GM23338 (cell line): ENCODE measurements at regions not wholly inside any gene's neighbourhood (a gene's known extent, or its start where the extent isn't known, plus 50 kb on each side); places are given as distances from the start of the nearest gene placed in this dataset.

ENCODE experiments used
- ATAC-seq: fragments of 200-7000 bp; cut with Tn5 transposase; 3 replicates; pipeline ENCODE4 v1.9.1; 2020
- DNase-seq: peaks from one replicate; pipeline ENCODE4 v3.0.0-alpha.2; 2015; ENCODE audit warnings: low spot score
- H2AFZ ChIP-seq: fragments of 200-600 bp; sonication (generic); 2 replicates; pipeline ENCODE4 v1.8.0; 2016; ENCODE audit warnings: antibody characterized with exemption, mild to moderate bottlenecking, moderate library complexity
- H3F3A ChIP-seq: fragments of 200-600 bp; sonication (generic); replicated peaks from 2 replicates; pipeline ENCODE4 v1.8.0; 2017; ENCODE audit warnings: antibody characterized with exemption, mixed run types, low read depth
- H3K27ac ChIP-seq: fragments of 200-600 bp; sonication (generic); 2 replicates; pipeline ENCODE4 v1.6.1; 2016; ENCODE audit warnings: low read depth
- H3K27me3 ChIP-seq: fragments of 200-600 bp; sonication (generic); 2 replicates; pipeline ENCODE4 v1.8.0; 2016; ENCODE audit warnings: mild to moderate bottlenecking, mixed run types, moderate library complexity; ENCODE audit not compliant: insufficient read depth
- H3K36me3 ChIP-seq: fragments of 200-600 bp; sonication (generic); 2 replicates; pipeline ENCODE4 v1.8.0; 2016; ENCODE audit warnings: mild to moderate bottlenecking; ENCODE audit not compliant: insufficient read depth
- H3K4me1 ChIP-seq: fragments of 200-600 bp; sonication (generic); 2 replicates; pipeline ENCODE4 v1.8.0; 2016; ENCODE audit warnings: mild to moderate bottlenecking, moderate library complexity; ENCODE audit not compliant: insufficient read depth
- H3K4me2 ChIP-seq: fragments of 200-600 bp; sonication (generic); 2 replicates; pipeline ENCODE4 v1.7.1; 2017; ENCODE audit warnings: mixed run types
- H3K4me3 ChIP-seq: fragments of 200-600 bp; sonication (generic); 2 replicates; pipeline ENCODE4 v1.6.1; 2016; ENCODE audit warnings: mixed run types
- H3K79me2 ChIP-seq: fragments of 200-600 bp; sonication (generic); replicated peaks from 2 replicates; pipeline ENCODE4 v1.8.0; 2017; ENCODE audit warnings: mild to moderate bottlenecking; ENCODE audit not compliant: insufficient read depth
- H3K9me2 ChIP-seq: fragments of 200-600 bp; sonication (generic); 2 replicates; pipeline ENCODE4 v1.8.0; 2017; ENCODE audit not compliant: insufficient read depth
- H4K20me1 ChIP-seq: fragments of 200-600 bp; sonication (generic); replicated peaks from 2 replicates; pipeline ENCODE4 v1.8.0; 2017; ENCODE audit warnings: mild to moderate bottlenecking; ENCODE audit not compliant: insufficient read depth
- H3K27ac Mint-ChIP-seq: 2 replicates; pipeline ENCODE4 v1.8.0; 2020; ENCODE audit warnings: inconsistent platforms, mild to moderate bottlenecking, moderate library complexity, mixed read lengths
- H3K27me3 Mint-ChIP-seq: 3 replicates; pipeline ENCODE4 v1.8.0; 2022; ENCODE audit warnings: low read depth, mild to moderate bottlenecking, moderate library complexity, mixed read lengths, inconsistent platforms; ENCODE audit not compliant: insufficient read depth, poor library complexity
- H3K36me3 Mint-ChIP-seq: 3 replicates; pipeline ENCODE4 v1.8.0; 2021; ENCODE audit warnings: low read depth, mild to moderate bottlenecking, inconsistent platforms, moderate library complexity, mixed read lengths
- H3K4me1 Mint-ChIP-seq: 3 replicates; pipeline ENCODE4 v1.8.0; 2020; ENCODE audit warnings: mild to moderate bottlenecking, inconsistent platforms, mixed read lengths
- H3K4me3 Mint-ChIP-seq: 3 replicates; pipeline ENCODE4 v1.8.0; 2021; ENCODE audit warnings: moderate library complexity, mild to moderate bottlenecking, inconsistent platforms, mixed read lengths
- H3K9me3 Mint-ChIP-seq: 3 replicates; pipeline ENCODE4 v1.8.0; 2020; ENCODE audit warnings: moderate library complexity, mild to moderate bottlenecking, inconsistent platforms, mixed read lengths
- CREB1 ChIP-seq: fragments of 250-450 bp; sonication (Bioruptor Pico); IDR thresholded peaks from 2 replicates; pipeline ENCODE4 v1.5.0; 2020; ENCODE audit warnings: low read depth, mild to moderate bottlenecking, moderate library complexity
- ETS1 ChIP-seq: IDR thresholded peaks from 2 replicates; pipeline ENCODE4 v1.6.1; 2016; ENCODE audit warnings: antibody characterized with exemption
- EZH2 ChIP-seq: fragments of 200-600 bp; sonication (generic); IDR thresholded peaks from one replicate; pipeline ENCODE4 v1.8.0; 2017; ENCODE audit warnings: antibody characterized with exemption, mild to moderate bottlenecking, low read depth; ENCODE audit not compliant: unreplicated experiment
- JUNB ChIP-seq: IDR thresholded peaks from one replicate; pipeline ENCODE4 v1.6.1; 2016; ENCODE audit warnings: antibody characterized with exemption; ENCODE audit not compliant: unreplicated experiment
- NANOG ChIP-seq: IDR thresholded peaks from 2 replicates; pipeline ENCODE4 v1.6.1; 2016; ENCODE audit warnings: antibody characterized with exemption, borderline replicate concordance
- POLR2AphosphoS5 ChIP-seq: IDR thresholded peaks from 2 replicates; pipeline ENCODE4 v1.6.1; 2016; ENCODE audit warnings: antibody characterized with exemption, low read depth
- STAT1 ChIP-seq: IDR thresholded peaks from one replicate; pipeline ENCODE4 v1.6.1; 2016; ENCODE audit warnings: antibody characterized with exemption; ENCODE audit not compliant: unreplicated experiment
- ZNF114 ChIP-seq: fragments of 250-450 bp; sonication (Bioruptor Pico); IDR thresholded peaks from 2 replicates; pipeline ENCODE4 v1.5.0; 2020; ENCODE audit warnings: mild to moderate bottlenecking, moderate library complexity
- TF ChIP-seq, protein P1 (sequence below): IDR thresholded peaks from one replicate; pipeline ENCODE4 v1.6.1; 2018; ENCODE audit warnings: antibody characterized with exemption; ENCODE audit not compliant: unreplicated experiment
- TF ChIP-seq, protein P2 (sequence below), 2 experiments: fragments of 200-600 bp in 1 of 2; sonication (generic) in 1 of 2; conservative IDR thresholded peaks; 2 replicates each; pipeline versions ENCODE4 v1.5.1 to v1.6.1; 2016 to 2017; ENCODE audit warnings: antibody characterized with exemption in 2 of 2, low read depth in 2 of 2, mild to moderate bottlenecking in 2 of 2, moderate library complexity in 1 of 2

DNA sequence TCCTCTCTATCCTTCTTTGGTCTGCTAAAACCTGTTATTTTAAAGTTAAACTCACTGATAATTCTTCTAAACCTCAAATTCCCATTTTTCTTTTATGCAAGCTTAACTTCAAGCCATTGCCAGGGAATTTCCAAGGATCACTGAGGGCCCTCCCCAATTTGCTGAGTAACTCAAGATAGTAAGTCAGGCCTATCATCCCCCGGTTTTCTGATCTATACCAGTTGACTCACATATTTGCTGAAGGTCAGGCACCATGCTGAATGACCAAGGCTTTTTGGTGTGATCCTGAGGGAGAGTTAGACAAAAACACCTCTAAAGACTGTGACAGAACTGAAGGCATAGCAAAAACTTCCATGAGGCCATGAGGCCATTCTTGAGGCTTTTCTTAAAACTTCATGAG is 1301.9 kb downstream of the PCDH7 start:
- H3K9me2 ChIP-seq = no peaks in the 10 kb centered on the region; the same call in 1 of the 2 replicates
- peak overlapping the region; percentile 44; the same call in 1 of the 2 replicates for H2AFZ ChIP-seq
- Mint-ChIP-seq H3K36me3 (no peaks in the 10 kb centered on the region), H3K4me1 (peaks cover 21% of the 10 kb centered on the region), H3K27me3 (no peaks in the 10 kb centered on the region), H3K9me3 (no peaks in the 10 kb centered on the region; the same call in 2 of the 3 replicates), H3K4me3 (no peak overlapping the region), H3K27ac (no peak overlapping the region)
- 0 out of 2 replicates have a peak, but pooled peaks cover 7% of the 10 kb centered on the region for H3K4me1 ChIP-seq
- no peak for TF ChIP-seq CREB1 (CRISPR knock-in tag)
- no peak for TF ChIP-seq POLR2AphosphoS5
- TF ChIP-seq, protein P1, sequence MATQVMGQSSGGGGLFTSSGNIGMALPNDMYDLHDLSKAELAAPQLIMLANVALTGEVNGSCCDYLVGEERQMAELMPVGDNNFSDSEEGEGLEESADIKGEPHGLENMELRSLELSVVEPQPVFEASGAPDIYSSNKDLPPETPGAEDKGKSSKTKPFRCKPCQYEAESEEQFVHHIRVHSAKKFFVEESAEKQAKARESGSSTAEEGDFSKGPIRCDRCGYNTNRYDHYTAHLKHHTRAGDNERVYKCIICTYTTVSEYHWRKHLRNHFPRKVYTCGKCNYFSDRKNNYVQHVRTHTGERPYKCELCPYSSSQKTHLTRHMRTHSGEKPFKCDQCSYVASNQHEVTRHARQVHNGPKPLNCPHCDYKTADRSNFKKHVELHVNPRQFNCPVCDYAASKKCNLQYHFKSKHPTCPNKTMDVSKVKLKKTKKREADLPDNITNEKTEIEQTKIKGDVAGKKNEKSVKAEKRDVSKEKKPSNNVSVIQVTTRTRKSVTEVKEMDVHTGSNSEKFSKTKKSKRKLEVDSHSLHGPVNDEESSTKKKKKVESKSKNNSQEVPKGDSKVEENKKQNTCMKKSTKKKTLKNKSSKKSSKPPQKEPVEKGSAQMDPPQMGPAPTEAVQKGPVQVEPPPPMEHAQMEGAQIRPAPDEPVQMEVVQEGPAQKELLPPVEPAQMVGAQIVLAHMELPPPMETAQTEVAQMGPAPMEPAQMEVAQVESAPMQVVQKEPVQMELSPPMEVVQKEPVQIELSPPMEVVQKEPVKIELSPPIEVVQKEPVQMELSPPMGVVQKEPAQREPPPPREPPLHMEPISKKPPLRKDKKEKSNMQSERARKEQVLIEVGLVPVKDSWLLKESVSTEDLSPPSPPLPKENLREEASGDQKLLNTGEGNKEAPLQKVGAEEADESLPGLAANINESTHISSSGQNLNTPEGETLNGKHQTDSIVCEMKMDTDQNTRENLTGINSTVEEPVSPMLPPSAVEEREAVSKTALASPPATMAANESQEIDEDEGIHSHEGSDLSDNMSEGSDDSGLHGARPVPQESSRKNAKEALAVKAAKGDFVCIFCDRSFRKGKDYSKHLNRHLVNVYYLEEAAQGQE = no peak
- no peak for TF ChIP-seq STAT1
- TF ChIP-seq ZNF114 (CRISPR knock-in tag) = no peak
- TF ChIP-seq EZH2 = no peak
- no peak for TF ChIP-seq JUNB
- TF ChIP-seq ETS1 = no peak
- no peak for TF ChIP-seq NANOG
- TF ChIP-seq, protein P2, sequence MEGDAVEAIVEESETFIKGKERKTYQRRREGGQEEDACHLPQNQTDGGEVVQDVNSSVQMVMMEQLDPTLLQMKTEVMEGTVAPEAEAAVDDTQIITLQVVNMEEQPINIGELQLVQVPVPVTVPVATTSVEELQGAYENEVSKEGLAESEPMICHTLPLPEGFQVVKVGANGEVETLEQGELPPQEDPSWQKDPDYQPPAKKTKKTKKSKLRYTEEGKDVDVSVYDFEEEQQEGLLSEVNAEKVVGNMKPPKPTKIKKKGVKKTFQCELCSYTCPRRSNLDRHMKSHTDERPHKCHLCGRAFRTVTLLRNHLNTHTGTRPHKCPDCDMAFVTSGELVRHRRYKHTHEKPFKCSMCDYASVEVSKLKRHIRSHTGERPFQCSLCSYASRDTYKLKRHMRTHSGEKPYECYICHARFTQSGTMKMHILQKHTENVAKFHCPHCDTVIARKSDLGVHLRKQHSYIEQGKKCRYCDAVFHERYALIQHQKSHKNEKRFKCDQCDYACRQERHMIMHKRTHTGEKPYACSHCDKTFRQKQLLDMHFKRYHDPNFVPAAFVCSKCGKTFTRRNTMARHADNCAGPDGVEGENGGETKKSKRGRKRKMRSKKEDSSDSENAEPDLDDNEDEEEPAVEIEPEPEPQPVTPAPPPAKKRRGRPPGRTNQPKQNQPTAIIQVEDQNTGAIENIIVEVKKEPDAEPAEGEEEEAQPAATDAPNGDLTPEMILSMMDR (conservative IDR thresholded peaks at IDR 0.05; ENCODE audit: low read depth in 2 of 2) = no peak
- no peaks in the 10 kb centered on the region for H3K79me2 ChIP-seq
- no peak overlapping the region for H3K4me3 ChIP-seq
- no peak overlapping the region for H3K4me2 ChIP-seq
- H4K20me1 ChIP-seq = no peaks in the 10 kb centered on the region
- H3K27ac ChIP-seq = no peak overlapping the region
- no peaks in the 10 kb centered on the region for H3F3A ChIP-seq
- H3K36me3 ChIP-seq = no peaks in the 10 kb centered on the region
- no peaks in the 10 kb centered on the region for H3K27me3 ChIP-seq
- ATAC-seq (no peak), DNase-seq (no peak)
